Activated CD8-positive, alpha-beta T cell treated with anti-CD3 and anti-CD28 coated beads for 36 hours (primary cell): ENCODE measurements at regions not wholly inside any gene's neighbourhood (a gene's known extent, or its start where the extent isn't known, plus 50 kb on each side); places are given as distances from the start of the nearest gene placed in this dataset.

Experiments
- ATAC-seq: fragments of 200-7000 bp; cut with Tn5 transposase; one replicate; pipeline ENCODE4 v1.10.0; 2021; ENCODE audit warnings: mild to moderate bottlenecking, moderate library complexity
- CTCF ChIA-PET: fragments of 350-600 bp; sonication (Branson Sonifier 250); formaldehyde crosslinking; loops from one replicate; lab custom pipeline; 2021; ENCODE audit warnings: antibody characterized with exemption; lab: Charles Lee
- POLR2A ChIA-PET: fragments of 350-600 bp; sonication (Branson Sonifier 250); formaldehyde crosslinking; loops from one replicate; lab custom pipeline; 2021; ENCODE audit warnings: antibody characterized with exemption; lab: Charles Lee
- DNase-seq: peaks from one replicate; pipeline ENCODE4 v3.0.0-alpha.2; 2020
- H3K27ac Mint-ChIP-seq: one replicate; pipeline ENCODE4 v1.8.0; 2021; ENCODE audit warnings: mild to moderate bottlenecking, mixed read lengths
- H3K27me3 Mint-ChIP-seq: one replicate; pipeline ENCODE4 v1.8.0; 2021; ENCODE audit warnings: mixed read lengths
- H3K36me3 Mint-ChIP-seq: one replicate; pipeline ENCODE4 v1.8.0; 2021; ENCODE audit warnings: low read depth, mixed read lengths
- H3K4me1 Mint-ChIP-seq: one replicate; pipeline ENCODE4 v1.8.0; 2021; ENCODE audit warnings: low read depth, mixed read lengths
- H3K4me3 Mint-ChIP-seq: one replicate; pipeline ENCODE4 v1.8.0; 2021; ENCODE audit warnings: mild to moderate bottlenecking, moderate library complexity, mixed read lengths
- H3K9me3 Mint-ChIP-seq: one replicate; pipeline ENCODE4 v1.8.0; 2021; ENCODE audit warnings: mixed read lengths
- CTCF ChIP-seq: fragments of 200-600 bp; IDR thresholded peaks from one replicate; pipeline ENCODE4 v1.8.0; 2022; ENCODE audit warnings: antibody characterized with exemption, mild to moderate bottlenecking
- intact Hi-C: fragments of 100-400 bp; cut with micrococcal nuclease; formaldehyde crosslinking; loops from one replicate; pipeline ENCODE4 v1.10.0; 2022

GRCh38 chr16:65947951-65948350, 418.5 kb upstream of the CDH5 start:
- CTCF ChIA-PET, result no interaction called here
- no peaks in the 10 kb centered on the region for H3K36me3 Mint-ChIP-seq
- POLR2A ChIA-PET, result no interaction called here

GRCh38 chr16:65945493-65945892, 421.0 kb upstream of the CDH5 start:
- Mint-ChIP-seq H3K4me3 (no peak overlapping the region), H3K27me3 (no peaks in the 10 kb centered on the region), H3K27ac (no peak overlapping the region), H3K36me3 (no peaks in the 10 kb centered on the region), H3K9me3 (no peaks in the 10 kb centered on the region), H3K4me1 (no peaks in the 10 kb centered on the region)
- POLR2A ChIA-PET, result no interaction called here
- TF ChIP-seq CTCF, result no peak
- DNase-seq, result no peak
- CTCF ChIA-PET, result no interaction called here
- ATAC-seq, result no peak
- intact Hi-C loops, result no loop called here

More at GRCh38 chr16:65947951-65948350, 418.5 kb upstream of the CDH5 start:
- no peak overlapping the region for H3K4me3 Mint-ChIP-seq
- DNase-seq (no peak), ATAC-seq (no peak)
- TF ChIP-seq CTCF, result no peak
- H3K9me3 Mint-ChIP-seq, result no peaks in the 10 kb centered on the region
- H3K27ac Mint-ChIP-seq, result no peak overlapping the region
- H3K4me1 Mint-ChIP-seq, result no peaks in the 10 kb centered on the region
- no peaks in the 10 kb centered on the region for H3K27me3 Mint-ChIP-seq
- intact Hi-C loops, result no loop called here

GRCh38 chr16:65944361-65944760, 422.1 kb upstream of the CDH5 start:
- H3K4me1 Mint-ChIP-seq, result no peaks in the 10 kb centered on the region
- ATAC-seq, result no peak
- intact Hi-C loops, result no loop called here
- ChIA-PET CTCF (no interaction called here), POLR2A (no interaction called here)
- no peaks in the 10 kb centered on the region for H3K36me3 Mint-ChIP-seq
- no peaks in the 10 kb centered on the region for H3K27me3 Mint-ChIP-seq
- TF ChIP-seq CTCF, result no peak
- H3K9me3 Mint-ChIP-seq, result no peaks in the 10 kb centered on the region
- no peak for DNase-seq
- no peak overlapping the region for H3K27ac Mint-ChIP-seq
- H3K4me3 Mint-ChIP-seq, result no peak overlapping the region

- ChIA-PET POLR2A (no interaction called here), CTCF (no interaction called here)
- no peak for TF ChIP-seq CTCF
- H3K36me3 Mint-ChIP-seq, result no peaks in the 10 kb centered on the region
- H3K4me1 Mint-ChIP-seq, result no peaks in the 10 kb centered on the region
- intact Hi-C loops, result no loop called here
- peaks cover 3% of the 10 kb centered on the region for H3K27me3 Mint-ChIP-seq
- ATAC-seq (no peak), DNase-seq (no peak)
- no peak overlapping the region for H3K4me3 Mint-ChIP-seq
- no peak overlapping the region for H3K27ac Mint-ChIP-seq
- peaks cover 2% of the 10 kb centered on the region for H3K9me3 Mint-ChIP-seq
Measured at GRCh38 chr16:65940711-65941110, 425.8 kb upstream of the CDH5 start.

- no peak for TF ChIP-seq CTCF
- H3K36me3 Mint-ChIP-seq, result no peaks in the 10 kb centered on the region
- ATAC-seq (no peak), DNase-seq (no peak)
- H3K27me3 Mint-ChIP-seq, result peaks cover 3% of the 10 kb centered on the region
- H3K27ac Mint-ChIP-seq, result no peak overlapping the region
- intact Hi-C loops, result no loop called here
- ChIA-PET CTCF (no interaction called here), POLR2A (no interaction called here)
- H3K4me3 Mint-ChIP-seq, result no peak overlapping the region
- H3K4me1 Mint-ChIP-seq, result no peaks in the 10 kb centered on the region
- H3K9me3 Mint-ChIP-seq, result peaks cover 2% of the 10 kb centered on the region
Measured at GRCh38 chr16:65938083-65938482, 428.4 kb upstream of the CDH5 start.
